ENCODE measurements at regions not wholly inside any gene's neighbourhood (a gene's known extent, or its start where the extent isn't known, plus 50 kb on each side); places are given as distances from the start of the nearest gene placed in this dataset.

DNA sequence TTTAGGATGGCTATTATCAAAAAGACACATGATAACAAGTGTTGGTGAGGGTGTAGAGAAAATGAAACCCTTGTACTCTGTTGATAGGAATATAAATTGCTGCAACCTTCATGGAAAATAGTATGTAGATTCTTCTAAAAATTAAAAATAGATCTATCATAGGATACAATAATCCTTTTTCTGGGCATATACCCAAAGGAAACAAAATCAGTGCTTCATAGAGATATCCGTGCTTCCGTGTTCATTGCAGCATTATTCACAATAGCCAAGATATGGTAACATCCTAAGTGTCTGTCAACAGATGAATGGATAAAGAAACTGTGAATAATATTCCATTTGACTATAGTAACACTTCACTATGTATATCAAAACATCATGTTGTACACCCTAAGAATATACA is 106.7 kb downstream of the MIS18A start:
- DNase-seq = no peak
- no peaks in the 10 kb centered on the region for H3K4me1 ChIP-seq
- no peaks in the 10 kb centered on the region for H3K27me3 ChIP-seq (replicated peaks in 1 of 7)
- no peak for TF ChIP-seq POLR2A (IDR thresholded peaks at IDR 0.05)
- TF ChIP-seq CTCF (IDR thresholded peaks at IDR 0.05 in 8 of 11, conservative IDR thresholded peaks at IDR 0.05 in 3 of 11) = no peak
- no peak for TF ChIP-seq POLR2AphosphoS5 (IDR thresholded peaks at IDR 0.05)
- H3K27ac ChIP-seq = no peak overlapping the region
- 86 to 98% (median 95%) methylated on average over 2 of the region's 2 CpGs for WGBS, 5 donors
- H3K9me3 ChIP-seq = no peaks in the 10 kb centered on the region
- no peaks in the 10 kb centered on the region for H3K36me3 ChIP-seq
- no peak overlapping the region for H3K4me3 ChIP-seq
- intact Hi-C loops (cut with DNase I; ENCODE audit: low total_unique reads) = no loop called here

DNA sequence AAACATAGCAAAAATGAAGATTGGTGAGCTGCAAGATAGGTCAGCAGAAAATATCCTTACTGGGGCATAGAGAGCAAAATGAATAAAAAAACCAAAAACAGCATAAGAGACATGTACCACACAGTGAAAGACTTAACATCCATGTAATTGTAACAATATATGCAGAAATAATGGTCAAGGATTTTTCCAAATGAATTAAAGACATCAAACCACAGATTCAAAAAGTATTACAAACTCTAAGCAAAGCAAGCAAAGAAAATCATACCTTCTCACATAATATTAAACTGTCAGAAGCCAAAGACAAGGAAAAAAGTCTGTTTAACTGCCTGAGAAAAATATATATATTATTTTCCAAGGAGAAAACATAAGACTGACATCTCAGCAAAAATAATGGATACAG is 111.3 kb downstream of the MIS18A start:
- no peak overlapping the region for H3K4me3 ChIP-seq
- no peaks in the 10 kb centered on the region for H3K27me3 ChIP-seq (replicated peaks in 1 of 7)
- intact Hi-C loops (cut with DNase I; ENCODE audit: low total_unique reads) = no loop called here
- no peak overlapping the region for H3K27ac ChIP-seq
- H3K9me3 ChIP-seq = no peaks in the 10 kb centered on the region
- TF ChIP-seq POLR2A (IDR thresholded peaks at IDR 0.05) (no peak), CTCF (IDR thresholded peaks at IDR 0.05 in 8 of 11, conservative IDR thresholded peaks at IDR 0.05 in 3 of 11) (no peak), POLR2AphosphoS5 (IDR thresholded peaks at IDR 0.05) (no peak)
- DNase-seq = no peak
- H3K36me3 ChIP-seq = no peaks in the 10 kb centered on the region
- H3K4me1 ChIP-seq = no peaks in the 10 kb centered on the region

GRCh38 chr21:32163386-32163785 is 115.5 kb downstream of the MIS18A start:
- intact Hi-C loops (cut with DNase I; ENCODE audit: low total_unique reads) = no loop called here
- WGBS, 5 donors = 44 to 79% (median 76%) methylated on average over 2 of the region's 2 CpGs
- no peak for DNase-seq
- no peaks in the 10 kb centered on the region for H3K27me3 ChIP-seq (replicated peaks in 1 of 7)
- H3K36me3 ChIP-seq = no peaks in the 10 kb centered on the region
- H3K27ac ChIP-seq = no peak overlapping the region
- no peaks in the 10 kb centered on the region for H3K4me1 ChIP-seq
- TF ChIP-seq POLR2AphosphoS5 (IDR thresholded peaks at IDR 0.05) (no peak), CTCF (IDR thresholded peaks at IDR 0.05 in 8 of 11, conservative IDR thresholded peaks at IDR 0.05 in 3 of 11) (no peak), POLR2A (IDR thresholded peaks at IDR 0.05) (no peak)
- no peak overlapping the region for H3K4me3 ChIP-seq
- no peaks in the 10 kb centered on the region for H3K9me3 ChIP-seq

GRCh38 chr21:32162727-32163320 is 116.0 kb downstream of the MIS18A start:
- TF ChIP-seq POLR2AphosphoS5 (IDR thresholded peaks at IDR 0.05) (no peak), CTCF (IDR thresholded peaks at IDR 0.05 in 8 of 11, conservative IDR thresholded peaks at IDR 0.05 in 3 of 11) (no peak), POLR2A (IDR thresholded peaks at IDR 0.05) (no peak)
- no peak for DNase-seq
- H3K36me3 ChIP-seq = no peaks in the 10 kb centered on the region
- H3K27ac ChIP-seq = no peak overlapping the region
- no peaks in the 10 kb centered on the region for H3K4me1 ChIP-seq
- no peak overlapping the region for H3K4me3 ChIP-seq
- H3K9me3 ChIP-seq = no peaks in the 10 kb centered on the region
- no peaks in the 10 kb centered on the region for H3K27me3 ChIP-seq (replicated peaks in 1 of 7)
- 75 to 90% (median 84%) methylated on average over 6 of the region's 6 CpGs for WGBS, 5 donors
- intact Hi-C loops (cut with DNase I; ENCODE audit: low total_unique reads) = no loop called here

All from spleen (tissue), 11 donors.